Natural killer cell treated with Interleukin-12 subunit alpha and Interleukin-12 subunit beta and Interleukin-15 and Interleukin-18, amount 100 ng/mL, for 72 hours (primary cell): ENCODE measurements at regions not wholly inside any gene's neighbourhood (a gene's known extent, or its start where the extent isn't known, plus 50 kb on each side); places are given as distances from the start of the nearest gene placed in this dataset.

ENCODE experiments used
- ATAC-seq, 2 donors: fragments of 150-1000 bp; cut with Tn5 transposase in 1 of 2; sonication (Bioruptor Pico), chemical (Tn5 transposase) in 1 of 2; 2 replicates each; pipeline ENCODE4 v1.10.0; 2021
- DNase-seq: peaks from one replicate; pipeline ENCODE4 v3.0.0; 2022; ENCODE audit warnings: low spot score
- H3K27ac Mint-ChIP-seq, 2 donors: 1 replicate in 1 of 2; 2 replicates in 1 of 2; pipeline ENCODE4 v1.8.0; 2022; ENCODE audit warnings: mixed read lengths in 2 of 2, mild to moderate bottlenecking in 1 of 2, moderate library complexity in 1 of 2
- H3K27me3 Mint-ChIP-seq, 2 donors: 1 replicate in 1 of 2; 2 replicates in 1 of 2; pipeline ENCODE4 v1.8.0; 2022; ENCODE audit warnings: mixed read lengths in 2 of 2
- H3K36me3 Mint-ChIP-seq: one replicate; pipeline ENCODE4 v1.8.0; 2022; ENCODE audit warnings: mixed read lengths
- H3K4me1 Mint-ChIP-seq, 2 donors: 1 replicate in 1 of 2; 2 replicates in 1 of 2; pipeline ENCODE4 v1.8.0; 2022; ENCODE audit warnings: low read depth in 2 of 2, mixed read lengths in 2 of 2, mild to moderate bottlenecking in 1 of 2
- H3K4me3 Mint-ChIP-seq: one replicate; pipeline ENCODE4 v1.8.0; 2022; ENCODE audit warnings: mixed read lengths
- H3K9me3 Mint-ChIP-seq: 2 replicates; pipeline ENCODE4 v1.8.0; 2022; ENCODE audit warnings: mixed read lengths

DNA sequence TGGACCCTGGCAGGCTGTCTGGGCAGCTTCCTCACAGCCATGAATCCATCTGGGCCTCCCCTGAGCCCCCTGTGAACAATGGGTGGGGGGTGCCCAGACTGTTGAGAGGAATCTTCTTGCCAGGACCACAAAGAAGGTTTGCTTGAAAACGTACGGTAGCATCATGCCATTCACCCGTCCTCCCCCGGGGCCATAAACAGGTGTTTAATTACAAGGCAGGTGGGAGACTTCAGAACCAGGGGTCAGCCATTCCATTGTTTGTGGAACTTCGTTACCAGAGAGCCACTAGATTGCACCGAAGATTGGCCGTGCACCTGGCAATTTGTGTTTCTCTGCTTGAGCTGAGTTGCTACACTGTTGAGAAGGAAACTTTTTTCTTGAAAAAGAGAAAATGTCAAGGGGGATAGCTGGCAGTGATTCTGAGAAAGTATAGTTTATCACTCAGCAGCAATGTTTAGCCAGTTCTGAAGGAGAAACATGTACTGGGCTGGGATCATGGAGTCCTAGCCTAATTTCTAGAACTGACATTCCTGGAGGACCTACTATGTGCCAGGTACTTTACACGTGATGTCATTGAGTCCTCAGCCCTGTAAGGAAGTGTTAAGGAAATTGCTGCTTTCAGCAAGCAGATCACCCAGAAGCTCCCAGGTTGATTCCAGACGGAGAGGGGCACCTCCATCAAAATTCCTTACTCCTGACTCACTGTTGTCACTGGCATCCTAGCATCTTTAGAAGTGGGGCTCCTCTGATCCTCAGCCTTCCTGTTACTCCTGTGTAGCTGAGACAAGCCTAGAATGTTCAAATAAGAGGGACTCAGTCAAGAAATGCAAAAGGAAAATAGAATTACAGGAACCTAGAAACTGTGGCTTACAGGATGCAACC lies 103.8 kb upstream of the UBE2E1 start:
- H3K4me3 Mint-ChIP-seq, result no peak overlapping the region
- no peak for ATAC-seq
- H3K27ac Mint-ChIP-seq, result no peak overlapping the region

DNA sequence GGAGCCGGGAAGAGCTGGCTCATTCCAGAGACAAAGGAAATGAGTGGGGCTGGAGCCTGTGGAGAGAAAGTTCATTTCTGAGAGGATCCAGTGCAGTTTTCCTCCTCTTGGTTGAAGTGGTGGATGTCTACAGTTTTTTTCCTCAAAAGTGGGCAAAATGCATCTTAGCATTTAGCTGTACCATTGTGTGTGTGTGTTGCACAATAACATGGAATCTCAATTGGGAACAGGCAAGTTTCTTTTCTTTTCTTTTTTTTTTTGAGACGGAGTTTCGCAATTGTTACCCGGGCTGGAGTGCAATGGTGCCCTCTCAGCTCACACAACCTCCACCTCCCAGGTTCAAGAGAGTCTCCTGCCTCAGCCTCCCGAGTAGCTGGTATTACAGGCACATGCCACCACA lies 101.5 kb upstream of the UBE2E1 start:
- H3K4me1 Mint-ChIP-seq, result peaks cover 5 to 6% of the 10 kb centered on the region in 2 donors
- H3K4me3 Mint-ChIP-seq, result no peak overlapping the region
- H3K27me3 Mint-ChIP-seq, result no peaks in the 10 kb centered on the region

More for the DNA sequence above, 103.8 kb upstream of the UBE2E1 start:
- Mint-ChIP-seq H3K27me3 (no peaks in the 10 kb centered on the region), H3K4me1 (peaks cover 4 to 5% of the 10 kb centered on the region in 2 donors), H3K9me3 (no peaks in the 10 kb centered on the region), H3K36me3 (no peaks in the 10 kb centered on the region)
- no peak for DNase-seq

DNA sequence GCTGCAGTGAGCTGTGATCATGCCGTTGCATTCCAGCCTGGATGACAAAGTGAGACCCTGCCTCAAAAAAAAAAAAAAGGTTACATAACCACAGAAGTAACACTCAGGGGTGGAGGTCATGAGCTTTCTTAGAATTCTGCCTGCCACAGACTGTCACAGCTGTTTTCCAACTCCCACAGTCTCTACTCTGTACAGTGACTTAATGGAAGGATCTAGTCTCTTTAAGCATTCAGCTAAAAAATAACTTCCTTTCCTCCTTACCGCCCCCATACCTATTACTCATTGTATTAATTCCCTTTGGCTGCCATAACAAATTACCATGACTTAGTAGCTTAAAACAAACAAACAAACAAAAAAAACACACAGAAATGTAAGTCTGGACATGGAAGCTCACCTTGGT lies 99.6 kb upstream of the UBE2E1 start:
- Mint-ChIP-seq H3K9me3 (no peaks in the 10 kb centered on the region), H3K4me3 (no peak overlapping the region), H3K36me3 (no peaks in the 10 kb centered on the region), H3K27ac (no peak overlapping the region), H3K4me1 (peaks cover 15 to 20% of the 10 kb centered on the region in 2 donors), H3K27me3 (no peaks in the 10 kb centered on the region)
- no peak for ATAC-seq
- DNase-seq, result no peak

More for the DNA sequence above, 101.5 kb upstream of the UBE2E1 start:
- H3K27ac Mint-ChIP-seq, result peak overlapping the region in 1 of 2 donors; percentile 16
- ATAC-seq (no peak), DNase-seq (no peak)
- no peaks in the 10 kb centered on the region for H3K9me3 Mint-ChIP-seq
- H3K36me3 Mint-ChIP-seq, result no peaks in the 10 kb centered on the region

DNA sequence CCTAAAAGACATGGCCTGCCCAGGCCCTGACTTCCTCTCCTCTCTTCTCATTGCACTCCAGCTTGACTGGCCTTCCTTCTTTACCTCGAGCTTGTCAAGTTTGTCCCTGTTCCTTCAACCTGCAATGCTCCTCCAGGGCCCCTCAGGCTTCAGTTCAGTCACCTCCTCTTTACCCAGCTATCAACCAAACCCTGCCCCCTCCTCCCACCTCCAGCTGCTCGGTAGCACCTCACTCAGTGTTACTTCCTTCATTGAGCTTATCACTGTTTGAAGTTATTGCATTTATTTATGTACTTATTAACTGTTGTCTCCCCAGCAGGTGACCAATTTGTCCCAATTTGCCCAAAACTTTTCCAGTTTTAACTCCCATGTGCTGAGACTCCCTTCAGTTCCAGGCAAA lies 95.8 kb upstream of the UBE2E1 start:
- no peaks in the 10 kb centered on the region for H3K36me3 Mint-ChIP-seq
- ATAC-seq (peak in 1 of 2 donors; percentile 60), DNase-seq (no peak)
- no peaks in the 10 kb centered on the region for H3K9me3 Mint-ChIP-seq
- no peak overlapping the region for H3K4me3 Mint-ChIP-seq
- no peak overlapping the region for H3K27ac Mint-ChIP-seq
- peaks cover 0 to 8% of the 10 kb centered on the region in 2 donors for H3K27me3 Mint-ChIP-seq
- peaks cover 24 to 30% of the 10 kb centered on the region in 2 donors for H3K4me1 Mint-ChIP-seq

DNA sequence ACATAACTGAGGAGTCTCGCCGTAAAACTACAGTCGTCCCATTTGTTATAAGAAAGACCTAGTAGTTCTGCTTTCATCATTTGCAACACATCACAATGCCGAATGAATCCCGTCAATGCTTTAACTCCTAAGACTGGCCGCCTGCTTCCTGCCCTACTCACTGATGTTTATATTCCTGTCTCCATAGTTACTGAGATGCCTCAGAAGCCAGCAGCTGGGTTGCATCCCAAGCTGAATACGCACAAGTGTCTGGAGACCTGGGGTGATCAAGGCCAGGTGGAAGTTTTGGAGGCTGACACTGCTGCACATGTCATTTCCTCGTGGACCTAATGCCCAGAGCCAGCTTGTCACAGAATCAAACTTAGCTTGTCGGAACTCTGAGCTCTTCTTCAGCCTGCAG lies 95.2 kb upstream of the UBE2E1 start:
- H3K4me3 Mint-ChIP-seq, result no peak overlapping the region
- no peaks in the 10 kb centered on the region for H3K9me3 Mint-ChIP-seq
- H3K27me3 Mint-ChIP-seq, result peaks cover 0 to 8% of the 10 kb centered on the region in 2 donors
- no peaks in the 10 kb centered on the region for H3K36me3 Mint-ChIP-seq
- peaks cover 24 to 30% of the 10 kb centered on the region in 2 donors for H3K4me1 Mint-ChIP-seq
- H3K27ac Mint-ChIP-seq, result no peak overlapping the region
- DNase-seq (no peak), ATAC-seq (no peak)

DNA sequence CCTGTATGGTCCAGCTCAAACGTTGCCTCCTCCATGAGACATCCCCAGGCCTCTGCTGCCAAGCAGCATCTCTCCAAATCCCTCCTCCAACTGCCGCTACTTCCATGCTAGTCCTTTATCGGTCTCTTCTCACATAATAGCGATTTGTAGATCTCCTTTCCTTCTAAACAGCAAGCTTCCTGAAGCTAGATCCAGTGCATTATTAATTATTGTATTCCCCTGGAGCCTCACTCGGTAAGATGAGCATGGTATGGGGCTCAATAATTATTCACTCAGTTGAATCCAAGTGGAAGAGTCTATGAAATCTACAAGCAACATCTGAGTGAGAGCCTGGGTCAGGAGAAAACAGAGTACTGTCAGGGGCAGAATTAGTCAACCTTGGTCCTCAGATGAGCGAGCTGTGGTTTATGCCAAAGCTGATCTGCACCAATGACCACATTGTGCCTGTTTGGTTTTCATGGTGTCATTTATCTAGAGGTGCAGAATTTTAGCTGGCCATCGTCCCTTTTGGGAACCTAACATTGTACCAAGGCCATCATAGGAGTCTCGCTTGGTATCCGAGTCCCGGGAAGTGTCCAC lies 93.8 kb upstream of the UBE2E1 start:
- DNase-seq, result no peak
- H3K4me3 Mint-ChIP-seq, result no peak overlapping the region
- no peaks in the 10 kb centered on the region for H3K36me3 Mint-ChIP-seq
- peaks cover 19 to 26% of the 10 kb centered on the region in 2 donors for H3K4me1 Mint-ChIP-seq
- peaks cover 0 to 8% of the 10 kb centered on the region in 2 donors for H3K27me3 Mint-ChIP-seq
- ATAC-seq, result peak; percentile 68 to 76
- H3K27ac Mint-ChIP-seq, result no peak overlapping the region
- no peaks in the 10 kb centered on the region for H3K9me3 Mint-ChIP-seq

DNA sequence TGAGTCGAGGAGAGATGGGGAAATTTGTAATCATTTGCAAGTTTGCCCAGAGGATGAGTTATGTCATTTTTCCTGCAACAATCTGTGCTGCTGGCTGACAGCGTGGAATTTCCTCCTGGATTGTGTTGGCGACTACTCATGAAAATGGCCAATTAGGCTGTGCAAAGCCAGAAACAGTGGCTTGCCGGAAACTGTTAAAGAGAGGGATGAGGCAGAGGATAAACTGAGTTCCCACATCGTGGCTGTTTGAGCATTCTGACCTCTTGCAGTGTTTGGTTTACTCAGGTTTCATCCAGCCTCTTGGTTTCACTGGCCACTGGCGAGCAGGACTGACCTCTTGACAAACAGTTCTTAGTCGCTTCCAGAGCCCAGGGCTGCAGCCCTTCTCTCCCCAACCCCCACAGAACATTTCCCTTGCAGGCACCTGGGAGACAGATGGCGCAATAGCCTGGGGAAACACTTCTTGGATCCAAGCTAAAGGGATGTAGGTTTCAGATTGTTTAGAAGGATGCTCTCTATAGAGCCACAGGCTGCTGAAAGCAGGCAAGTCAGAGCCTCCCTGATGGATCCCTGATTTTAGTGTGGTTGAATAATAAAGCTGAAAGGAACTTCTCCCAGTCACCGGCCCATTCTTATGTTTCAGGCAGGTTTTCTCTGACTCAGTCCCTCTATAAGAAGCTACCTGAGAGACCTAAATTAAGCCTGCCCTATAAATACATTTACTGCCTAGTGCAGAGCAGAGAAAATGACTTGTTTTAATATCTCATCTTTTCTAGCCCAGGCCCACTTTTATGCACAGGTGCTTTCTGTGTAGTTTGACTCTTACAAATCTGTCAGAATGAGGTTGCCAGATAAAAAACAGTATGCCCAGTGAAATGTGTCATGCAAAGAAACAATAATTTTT lies 92.8 kb upstream of the UBE2E1 start:
- no peak for ATAC-seq
- no peak for DNase-seq
- H3K9me3 Mint-ChIP-seq, result no peaks in the 10 kb centered on the region
- H3K36me3 Mint-ChIP-seq, result no peaks in the 10 kb centered on the region
- H3K4me3 Mint-ChIP-seq, result no peak overlapping the region
- H3K4me1 Mint-ChIP-seq, result peaks cover 19 to 24% of the 10 kb centered on the region in 2 donors
- peaks cover 0 to 8% of the 10 kb centered on the region in 2 donors for H3K27me3 Mint-ChIP-seq
- no peak overlapping the region for H3K27ac Mint-ChIP-seq

DNA sequence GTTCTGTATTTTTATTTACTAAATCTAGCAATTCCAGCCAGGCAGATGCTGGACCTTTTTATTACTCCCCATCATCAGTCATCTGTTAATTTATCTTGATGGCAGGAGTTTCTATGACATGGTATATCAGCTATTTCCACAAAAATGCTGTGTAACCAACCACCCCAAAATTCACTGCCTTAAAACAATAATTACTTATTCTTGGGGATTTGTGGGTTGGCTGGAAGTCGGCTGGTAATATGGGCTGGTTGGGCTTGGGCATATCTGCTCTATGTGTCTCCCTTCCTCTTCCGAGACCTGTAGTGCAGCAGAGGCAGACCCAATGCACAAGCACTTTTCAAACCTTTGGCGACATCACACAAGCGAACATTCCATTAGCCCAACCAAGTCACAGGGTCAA lies 92.1 kb upstream of the UBE2E1 start:
- ATAC-seq, result no peak
- Mint-ChIP-seq H3K27me3 (peaks cover 0 to 8% of the 10 kb centered on the region in 2 donors), H3K36me3 (no peaks in the 10 kb centered on the region)

DNA sequence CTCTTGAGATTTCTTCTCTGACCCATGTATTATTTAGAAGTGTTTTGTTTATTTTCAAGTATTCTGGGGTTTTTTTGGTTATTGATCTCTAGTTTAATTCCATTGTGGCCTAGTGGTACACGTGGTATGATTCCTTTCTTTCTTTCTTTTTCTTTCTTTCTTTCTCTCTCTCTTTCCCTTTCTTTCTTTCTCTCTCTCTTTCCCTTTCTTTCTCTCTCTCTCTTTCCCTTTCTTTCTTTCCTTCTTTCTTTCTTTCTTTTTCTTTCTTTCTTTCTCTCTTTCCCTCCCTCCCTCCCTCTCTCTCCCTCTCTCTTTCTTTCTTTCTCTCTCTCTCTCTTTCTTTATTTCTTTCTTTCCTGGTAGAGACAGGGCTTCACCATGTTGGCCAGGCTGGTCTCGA lies 85.7 kb upstream of the UBE2E1 start:
- Mint-ChIP-seq H3K27ac (no peak overlapping the region), H3K4me1 (peaks cover 0 to 2% of the 10 kb centered on the region in 2 donors), H3K4me3 (no peak overlapping the region), H3K9me3 (no peaks in the 10 kb centered on the region), H3K36me3 (no peaks in the 10 kb centered on the region), H3K27me3 (no peaks in the 10 kb centered on the region)
- DNase-seq (no peak), ATAC-seq (no peak)

More for the DNA sequence above, 92.1 kb upstream of the UBE2E1 start:
- Mint-ChIP-seq H3K9me3 (no peaks in the 10 kb centered on the region), H3K27ac (no peak overlapping the region), H3K4me1 (peaks cover 19 to 24% of the 10 kb centered on the region in 2 donors), H3K4me3 (no peak overlapping the region)
- DNase-seq, result no peak

DNA sequence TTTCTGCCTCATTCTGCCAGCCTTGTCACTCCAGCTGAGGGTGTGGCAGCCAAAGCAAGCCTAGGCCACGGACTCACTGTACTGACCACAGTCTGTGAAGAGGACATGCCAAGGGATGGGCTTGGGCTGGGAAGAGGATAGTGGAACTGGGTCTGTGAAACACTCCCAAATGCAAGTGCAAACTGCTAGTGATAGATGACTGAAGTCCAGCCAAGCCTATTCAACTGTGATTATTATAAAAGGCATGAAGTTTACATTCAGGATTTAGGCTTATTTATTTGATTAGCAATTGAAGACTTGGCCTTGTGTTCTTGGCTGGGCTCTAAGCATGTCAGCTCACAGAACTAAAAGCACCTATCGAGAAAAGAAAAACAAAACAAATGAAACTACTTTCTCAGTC lies 84.9 kb upstream of the UBE2E1 start:
- Mint-ChIP-seq H3K36me3 (no peaks in the 10 kb centered on the region), H3K4me3 (no peak overlapping the region), H3K27ac (no peak overlapping the region), H3K27me3 (no peaks in the 10 kb centered on the region), H3K9me3 (no peaks in the 10 kb centered on the region), H3K4me1 (peaks cover 0 to 2% of the 10 kb centered on the region in 2 donors)
- DNase-seq, result no peak
- ATAC-seq, result no peak

DNA sequence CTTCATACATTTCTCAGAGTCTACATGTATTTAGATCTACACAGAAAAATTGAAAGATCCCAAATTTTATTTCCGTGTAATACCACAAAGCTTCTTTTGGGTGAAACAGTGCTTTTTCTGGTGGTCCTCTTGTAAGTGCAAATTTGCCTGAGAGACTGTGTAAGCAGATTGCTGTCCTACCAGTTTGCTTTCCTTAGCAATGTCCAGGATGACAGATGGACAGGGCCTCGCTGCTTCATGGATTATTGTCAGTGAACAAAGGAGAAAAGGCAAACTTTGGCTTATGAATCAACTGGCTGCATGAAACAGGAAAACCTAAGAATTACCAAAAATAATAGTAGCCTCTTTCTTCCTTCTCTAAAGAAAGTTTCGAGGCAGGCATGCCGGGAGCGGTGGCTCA lies 82.6 kb upstream of the UBE2E1 start:
- ATAC-seq (no peak), DNase-seq (no peak)
- Mint-ChIP-seq H3K4me1 (peaks cover 13 to 14% of the 10 kb centered on the region in 2 donors), H3K36me3 (no peaks in the 10 kb centered on the region), H3K4me3 (no peak overlapping the region), H3K27ac (no peak overlapping the region), H3K9me3 (no peaks in the 10 kb centered on the region), H3K27me3 (no peaks in the 10 kb centered on the region)

DNA sequence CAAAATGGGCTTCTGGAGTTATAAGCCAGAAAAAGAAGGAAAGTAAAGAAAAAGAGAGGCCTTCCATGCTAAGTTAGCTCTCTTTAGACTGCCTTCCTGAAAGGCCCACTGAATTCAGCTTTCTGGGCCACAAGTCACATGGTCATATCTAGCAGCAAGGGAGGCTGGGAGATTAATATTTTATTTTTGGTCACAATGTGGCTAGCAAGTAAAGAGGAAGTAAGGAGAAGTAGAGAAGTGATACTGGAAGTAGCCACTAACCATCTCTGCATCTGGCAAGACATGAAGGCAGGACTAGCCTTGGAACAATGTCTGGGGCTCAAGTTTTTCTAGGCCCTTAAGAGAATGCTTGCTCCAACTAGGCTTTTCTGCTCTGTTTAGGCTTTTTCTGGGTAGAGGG lies 81.8 kb upstream of the UBE2E1 start:
- no peak for ATAC-seq
- H3K4me1 Mint-ChIP-seq, result peaks cover 13 to 14% of the 10 kb centered on the region in 2 donors
- H3K9me3 Mint-ChIP-seq, result no peaks in the 10 kb centered on the region
- no peak overlapping the region for H3K27ac Mint-ChIP-seq
- DNase-seq, result no peak
- H3K36me3 Mint-ChIP-seq, result no peaks in the 10 kb centered on the region
- no peaks in the 10 kb centered on the region for H3K27me3 Mint-ChIP-seq
- H3K4me3 Mint-ChIP-seq, result no peak overlapping the region

DNA sequence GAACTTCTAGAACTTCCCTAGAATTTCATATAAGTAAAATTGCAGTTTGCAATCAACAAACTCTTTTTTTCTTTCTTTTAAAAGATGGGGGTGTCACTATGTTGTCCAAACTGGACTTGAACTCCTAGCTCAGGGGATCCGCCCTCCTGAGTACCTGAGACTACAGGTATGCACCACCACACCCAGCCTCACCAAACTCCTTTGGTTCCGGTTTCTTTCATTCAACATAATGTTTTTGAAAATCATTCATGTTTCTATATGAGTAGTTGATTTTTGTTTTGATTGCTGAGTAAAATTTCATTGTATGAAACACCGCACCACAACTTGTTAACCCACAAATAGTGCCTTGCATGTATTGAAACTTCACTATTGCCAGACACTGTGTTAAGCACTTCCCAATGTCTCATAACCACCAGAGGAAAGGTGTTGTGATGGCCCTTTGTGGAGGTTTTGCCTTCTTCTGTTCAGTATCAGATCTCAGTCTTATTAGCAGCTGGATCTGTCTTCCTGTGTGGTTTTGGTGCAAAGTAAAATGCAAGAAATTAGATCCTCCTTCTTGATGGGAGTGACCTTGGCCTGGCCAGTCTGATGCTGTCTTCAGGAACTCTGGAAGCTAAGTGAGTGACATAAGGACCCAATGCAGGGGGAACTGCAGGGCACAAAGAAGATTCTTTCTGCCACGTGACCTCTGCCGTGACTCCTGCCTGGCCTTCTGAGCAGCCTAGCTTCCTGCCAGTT lies 78.8 kb upstream of the UBE2E1 start:
- Mint-ChIP-seq H3K9me3 (no peaks in the 10 kb centered on the region), H3K27ac (peak overlapping the region in 1 of 2 donors; percentile 27), H3K4me3 (no peak overlapping the region), H3K4me1 (peaks cover 13 to 14% of the 10 kb centered on the region in 2 donors), H3K27me3 (no peaks in the 10 kb centered on the region), H3K36me3 (no peaks in the 10 kb centered on the region)
- ATAC-seq (peak; percentile 85 to 91), DNase-seq (no peak)
